SK-N-SH treated with all-trans-retinoic acid at 6 μM for 48 hours (cell line): ENCODE measurements at regions not wholly inside any gene's neighbourhood (a gene's known extent, or its start where the extent isn't known, plus 50 kb on each side); places are given as distances from the start of the nearest gene placed in this dataset.

Source experiments
- ATAC-seq: fragments of 200-7000 bp; cut with Tn5 transposase; 3 replicates; pipeline ENCODE4 v1.9.1; 2020; ENCODE audit warnings: mild to moderate bottlenecking, moderate library complexity
- ARNTL ChIP-seq: fragments of 450-650 bp; formaldehyde crosslinking; IDR thresholded peaks from 2 replicates; pipeline ENCODE4 v1.5.0; 2020; ENCODE audit warnings: low read depth, mild to moderate bottlenecking, moderate library complexity, borderline replicate concordance
- BACH2 ChIP-seq: fragments of 250-450 bp; sonication (Bioruptor Pico); IDR thresholded peaks from 2 replicates; pipeline ENCODE4 v1.9.0; 2021; ENCODE audit warnings: mild to moderate bottlenecking, borderline replicate concordance
- CREB5 ChIP-seq: fragments of 250-450 bp; sonication (Bioruptor Pico); IDR thresholded peaks from 2 replicates; pipeline ENCODE4 v1.5.1; 2020; ENCODE audit warnings: low read depth, mild to moderate bottlenecking, moderate library complexity
- CSDC2 ChIP-seq: fragments of 250-450 bp; sonication (Bioruptor Pico); IDR thresholded peaks from 2 replicates; pipeline ENCODE4 v1.5.0; 2020; ENCODE audit warnings: mild to moderate bottlenecking, moderate library complexity
- CSRNP3 ChIP-seq: fragments of 250-450 bp; sonication (Bioruptor Pico); IDR thresholded peaks from 2 replicates; pipeline ENCODE4 v1.5.1; 2021; ENCODE audit warnings: mild to moderate bottlenecking, moderate library complexity
- ESRRG ChIP-seq: fragments of 250-450 bp; sonication (Bioruptor Pico); IDR thresholded peaks from 2 replicates; pipeline ENCODE4 v1.6.1; 2021; ENCODE audit warnings: mild to moderate bottlenecking
- GLIS3 ChIP-seq: fragments of 250-450 bp; sonication (Bioruptor Pico); IDR thresholded peaks from 2 replicates; pipeline ENCODE4 v1.5.0; 2020; ENCODE audit warnings: mild to moderate bottlenecking, moderate library complexity
- ISL1 ChIP-seq: fragments of 250-450 bp; sonication (Bioruptor Pico); IDR thresholded peaks from 2 replicates; pipeline ENCODE4 v2.1.2; 2022; ENCODE audit warnings: mild to moderate bottlenecking, moderate library complexity
- OSR1 ChIP-seq: fragments of 250-450 bp; sonication (Bioruptor Pico); IDR thresholded peaks from 2 replicates; pipeline ENCODE4 v1.8.0; 2022; ENCODE audit warnings: moderate library complexity, mild to moderate bottlenecking, inconsistent platforms
- PATZ1 ChIP-seq: fragments of 250-450 bp; sonication (Bioruptor Pico); IDR thresholded peaks from 2 replicates; pipeline ENCODE4 v1.8.0; 2020; ENCODE audit warnings: mild to moderate bottlenecking, moderate library complexity, borderline replicate concordance
- POU6F1 ChIP-seq: fragments of 250-450 bp; sonication (Bioruptor Pico); IDR thresholded peaks from 2 replicates; pipeline ENCODE4 v1.8.0; 2021; ENCODE audit warnings: low read depth, mild to moderate bottlenecking, moderate library complexity, borderline replicate concordance
- PPARA ChIP-seq: fragments of 250-450 bp; sonication (Bioruptor Pico); IDR thresholded peaks from 2 replicates; pipeline ENCODE4 v1.5.0; 2020; ENCODE audit warnings: mild to moderate bottlenecking, borderline replicate concordance
- RARB ChIP-seq: fragments of 250-450 bp; sonication (Bioruptor Pico); IDR thresholded peaks from 2 replicates; pipeline ENCODE4 v1.8.0; 2021; ENCODE audit warnings: mild to moderate bottlenecking, moderate library complexity
- TCF4 ChIP-seq: fragments of 250-450 bp; sonication (Bioruptor Pico); IDR thresholded peaks from 2 replicates; pipeline ENCODE4 v1.8.0; 2021; ENCODE audit warnings: mild to moderate bottlenecking, moderate library complexity, borderline replicate concordance
- TOX ChIP-seq: fragments of 250-450 bp; sonication (Bioruptor Pico); IDR thresholded peaks from 2 replicates; pipeline ENCODE4 v1.8.0; 2021; ENCODE audit warnings: mild to moderate bottlenecking, moderate library complexity, borderline replicate concordance
- TSHZ2 ChIP-seq: fragments of 250-450 bp; sonication (Bioruptor Pico); IDR thresholded peaks from 2 replicates; pipeline ENCODE4 v1.5.0; 2020; ENCODE audit warnings: mild to moderate bottlenecking, moderate library complexity
- ZFP3 ChIP-seq: fragments of 250-450 bp; sonication (Bioruptor Pico); IDR thresholded peaks from 2 replicates; pipeline ENCODE4 v1.5.0; 2020; ENCODE audit warnings: mild to moderate bottlenecking, moderate library complexity
- ZFP30 ChIP-seq: fragments of 450-650 bp; formaldehyde crosslinking; IDR thresholded peaks from 2 replicates; pipeline ENCODE4 v1.5.0; 2022; ENCODE audit warnings: mild to moderate bottlenecking, moderate library complexity
- ZNF565 ChIP-seq: fragments of 450-650 bp; formaldehyde crosslinking; conservative IDR thresholded peaks from 2 replicates; pipeline ENCODE4 v1.5.0; 2020; ENCODE audit warnings: low read depth, mild to moderate bottlenecking, moderate library complexity
- ZNF70 ChIP-seq: fragments of 450-650 bp; formaldehyde crosslinking; IDR thresholded peaks from 2 replicates; pipeline ENCODE4 v1.5.0; 2020; ENCODE audit warnings: mild to moderate bottlenecking, moderate library complexity
- ZNF8 ChIP-seq: fragments of 450-650 bp; formaldehyde crosslinking; IDR thresholded peaks from 2 replicates; pipeline ENCODE4 v1.5.0; 2020; ENCODE audit warnings: mild to moderate bottlenecking, moderate library complexity

GRCh38 chr2:237234268-237234667, 148.6 kb downstream of the COPS8 start:
- TF ChIP-seq ZNF70 (CRISPR knock-in tag): no peak
- no peak for TF ChIP-seq CSDC2
- TF ChIP-seq ISL1 (CRISPR knock-in tag): no peak
- no peak for TF ChIP-seq ZNF565 (CRISPR knock-in tag)
- no peak for TF ChIP-seq RARB (CRISPR knock-in tag)
- no peak for TF ChIP-seq CREB5 (CRISPR knock-in tag)
- no peak for TF ChIP-seq PATZ1 (CRISPR knock-in tag)
- TF ChIP-seq ARNTL (CRISPR knock-in tag): no peak
- ATAC-seq: no peak

- TF ChIP-seq ZNF70 (CRISPR knock-in tag) (no peak), TOX (CRISPR knock-in tag) (no peak), ESRRG (no peak), TSHZ2 (CRISPR knock-in tag) (no peak), RARB (CRISPR knock-in tag) (no peak), TCF4 (CRISPR knock-in tag) (no peak), ZFP3 (CRISPR knock-in tag) (no peak), ISL1 (CRISPR knock-in tag) (no peak), ZNF8 (no peak), POU6F1 (no peak), OSR1 (CRISPR knock-in tag) (no peak)
- ATAC-seq: peak; percentile 97
Observed at GRCh38 chr2:237235383-237236095, 149.8 kb downstream of the COPS8 start.

- TF ChIP-seq ESRRG: no peak
- no peak for TF ChIP-seq PATZ1 (CRISPR knock-in tag)
- no peak for TF ChIP-seq ISL1 (CRISPR knock-in tag)
- TF ChIP-seq TOX (CRISPR knock-in tag): no peak
- no peak for TF ChIP-seq ARNTL (CRISPR knock-in tag)
- no peak for TF ChIP-seq BACH2 (CRISPR knock-in tag)
- TF ChIP-seq PPARA (CRISPR knock-in tag): no peak
- TF ChIP-seq GLIS3 (CRISPR knock-in tag): no peak
- TF ChIP-seq ZFP30 (CRISPR knock-in tag): no peak
- TF ChIP-seq CSRNP3 (CRISPR knock-in tag): no peak
- TF ChIP-seq ZNF565 (CRISPR knock-in tag): no peak
- ATAC-seq: peak; percentile 37
Observed at GRCh38 chr2:237236188-237236587, 150.5 kb downstream of the COPS8 start.
